Hepatic stellate cell (primary cell): ENCODE measurements at regions not wholly inside any gene's neighbourhood (a gene's known extent, or its start where the extent isn't known, plus 50 kb on each side); places are given as distances from the start of the nearest gene placed in this dataset.
A peak's percentile ranks its signal among the peaks of the same experiment; 100 is the strongest.

ENCODE experiments used
- DNase-seq: peaks from one replicate; pipeline ENCODE4 v3.0.0; 2011; ENCODE audit warnings: low spot score

GRCh38 chr13:106961651-106962050 lies 393.7 kb upstream of the ARGLU1 start:
- no peak for DNase-seq

- no peak for DNase-seq
Observed at GRCh38 chr13:106961216-106961615, 393.3 kb upstream of the ARGLU1 start.

- no peak for DNase-seq
Observed at GRCh38 chr13:106958621-106959048, 390.7 kb upstream of the ARGLU1 start.

- DNase-seq: no peak
Observed at GRCh38 chr13:106942563-106942962, 374.6 kb upstream of the ARGLU1 start.

- no peak for DNase-seq
Observed at GRCh38 chr13:106941779-106942178, 373.8 kb upstream of the ARGLU1 start.

GRCh38 chr13:106927421-106927820 lies 359.5 kb upstream of the ARGLU1 start:
- no peak for DNase-seq

- no peak for DNase-seq
Observed at GRCh38 chr13:106922384-106922783, 354.4 kb upstream of the ARGLU1 start.

- DNase-seq: peak; percentile 7
Observed at GRCh38 chr13:106919638-106920037, 351.7 kb upstream of the ARGLU1 start.

GRCh38 chr13:106919133-106919532 lies 351.2 kb upstream of the ARGLU1 start:
- DNase-seq: no peak

- DNase-seq: no peak
Observed at GRCh38 chr13:106918557-106918860, 350.6 kb upstream of the ARGLU1 start.

GRCh38 chr13:106917673-106918556 lies 350.0 kb upstream of the ARGLU1 start:
- DNase-seq: peak; percentile 84

- DNase-seq: peak; percentile 17
Observed at GRCh38 chr13:106917024-106917571, 349.2 kb upstream of the ARGLU1 start.

GRCh38 chr13:106916329-106916976 lies 348.5 kb upstream of the ARGLU1 start:
- no peak for DNase-seq

GRCh38 chr13:106915146-106915545 lies 347.2 kb upstream of the ARGLU1 start:
- DNase-seq: no peak

- no peak for DNase-seq
Observed at GRCh38 chr13:106911627-106912026, 343.7 kb upstream of the ARGLU1 start.

- DNase-seq: no peak
Observed at GRCh38 chr13:106911020-106911419, 343.1 kb upstream of the ARGLU1 start.

- DNase-seq: no peak
Observed at GRCh38 chr13:106906426-106906996, 338.6 kb upstream of the ARGLU1 start.

GRCh38 chr13:106905380-106906162 lies 337.6 kb upstream of the ARGLU1 start:
- DNase-seq: no peak

- no peak for DNase-seq
Observed at GRCh38 chr13:106899442-106899841, 331.5 kb upstream of the ARGLU1 start.

GRCh38 chr13:106898231-106898630 lies 330.3 kb upstream of the ARGLU1 start:
- DNase-seq: no peak

- no peak for DNase-seq
Observed at GRCh38 chr13:106888148-106888547, 320.2 kb upstream of the ARGLU1 start.

- DNase-seq: no peak
Observed at GRCh38 chr13:106887686-106888085, 319.7 kb upstream of the ARGLU1 start.
